SU-DHL-6 (cell line): ENCODE measurements at regions not wholly inside any gene's neighbourhood (a gene's known extent, or its start where the extent isn't known, plus 50 kb on each side); places are given as distances from the start of the nearest gene placed in this dataset.

Source experiments
- EZH2phosphoT487 ChIP-seq: fragments of 200-600 bp; sonication (generic), shearing (Covaris generic); conservative IDR thresholded peaks from 2 replicates; pipeline ENCODE4 v1.6.1; 2018; ENCODE audit warnings: mild to moderate bottlenecking, antibody characterized with exemption, low read length, moderate library complexity, mixed read lengths
- TF ChIP-seq, protein P1 (sequence below): fragments of 200-600 bp; sonication (generic); IDR thresholded peaks from one replicate; pipeline ENCODE4 v1.5.1; 2017; ENCODE audit warnings: antibody characterized with exemption, mild to moderate bottlenecking, low read length, moderate library complexity; ENCODE audit not compliant: insufficient read depth, poor library complexity, severe bottlenecking

DNA sequence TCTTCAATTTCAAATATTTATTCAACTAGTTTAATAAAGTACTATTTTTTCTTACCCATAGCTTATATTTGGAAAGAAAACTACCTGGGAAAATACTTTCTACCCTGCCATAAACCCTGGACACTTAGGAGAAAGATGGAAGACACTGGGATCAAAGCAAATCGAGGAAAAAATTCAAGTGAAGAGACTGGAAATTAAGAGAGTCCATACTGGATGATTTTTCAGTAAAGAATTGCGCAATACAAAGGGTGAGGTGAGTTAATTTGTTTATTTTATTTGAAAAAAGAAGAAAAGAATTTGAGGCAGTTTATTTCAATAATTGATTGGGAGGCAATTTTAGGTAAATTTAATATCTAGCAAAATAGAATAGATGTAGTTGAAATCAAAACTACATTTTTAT, 331.8 kb upstream of the ITGA1 start:
- no peak for TF ChIP-seq EZH2phosphoT487
- TF ChIP-seq, protein P1, sequence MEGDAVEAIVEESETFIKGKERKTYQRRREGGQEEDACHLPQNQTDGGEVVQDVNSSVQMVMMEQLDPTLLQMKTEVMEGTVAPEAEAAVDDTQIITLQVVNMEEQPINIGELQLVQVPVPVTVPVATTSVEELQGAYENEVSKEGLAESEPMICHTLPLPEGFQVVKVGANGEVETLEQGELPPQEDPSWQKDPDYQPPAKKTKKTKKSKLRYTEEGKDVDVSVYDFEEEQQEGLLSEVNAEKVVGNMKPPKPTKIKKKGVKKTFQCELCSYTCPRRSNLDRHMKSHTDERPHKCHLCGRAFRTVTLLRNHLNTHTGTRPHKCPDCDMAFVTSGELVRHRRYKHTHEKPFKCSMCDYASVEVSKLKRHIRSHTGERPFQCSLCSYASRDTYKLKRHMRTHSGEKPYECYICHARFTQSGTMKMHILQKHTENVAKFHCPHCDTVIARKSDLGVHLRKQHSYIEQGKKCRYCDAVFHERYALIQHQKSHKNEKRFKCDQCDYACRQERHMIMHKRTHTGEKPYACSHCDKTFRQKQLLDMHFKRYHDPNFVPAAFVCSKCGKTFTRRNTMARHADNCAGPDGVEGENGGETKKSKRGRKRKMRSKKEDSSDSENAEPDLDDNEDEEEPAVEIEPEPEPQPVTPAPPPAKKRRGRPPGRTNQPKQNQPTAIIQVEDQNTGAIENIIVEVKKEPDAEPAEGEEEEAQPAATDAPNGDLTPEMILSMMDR, result no peak
